Tibial nerve (tissue), 3 donors: ENCODE measurements at regions not wholly inside any gene's neighbourhood (a gene's known extent, or its start where the extent isn't known, plus 50 kb on each side); places are given as distances from the start of the nearest gene placed in this dataset.

Source experiments
- CTCF ChIP-seq, 5 experiments: fragments of 200-600 bp in 3 of 5; fragments of 450-650 bp in 2 of 5; sonication (generic) in 3 of 5; IDR thresholded peaks; one replicate each; pipeline ENCODE4 v1.5.1; 2016 to 2019; ENCODE audit warnings: antibody characterized with exemption in 5 of 5, mild to moderate bottlenecking in 3 of 5, moderate library complexity in 2 of 5
- POLR2A ChIP-seq, 2 donors: fragments of 450-650 bp; IDR thresholded peaks; one replicate each; pipeline ENCODE4 v1.6.1; 2017; ENCODE audit warnings: antibody characterized with exemption in 2 of 2, mild to moderate bottlenecking in 2 of 2, moderate library complexity in 2 of 2

- TF ChIP-seq POLR2A (IDR thresholded peaks at IDR 0.05), result no peak
- TF ChIP-seq CTCF (IDR thresholded peaks at IDR 0.05), result no peak
Observed at GRCh38 chr11:104699981-104700380, 198.3 kb downstream of the CASP12 start.
